DND-41 (cell line): ENCODE measurements at regions not wholly inside any gene's neighbourhood (a gene's known extent, or its start where the extent isn't known, plus 50 kb on each side); places are given as distances from the start of the nearest gene placed in this dataset.

Experiments used
- EZH2 ChIP-seq: IDR thresholded peaks from 3 replicates; pipeline ENCODE4 v1.6.1; 2012; ENCODE audit warnings: borderline replicate concordance, low read depth, mild to moderate bottlenecking, moderate library complexity, low read length, inconsistent platforms; ENCODE audit not compliant: severe bottlenecking
- TF ChIP-seq, protein P1 (sequence below): IDR thresholded peaks from 2 replicates; pipeline ENCODE4 v1.5.1; 2012; ENCODE audit warnings: borderline replicate concordance, low read length, moderate library complexity, mild to moderate bottlenecking; ENCODE audit not compliant: poor library complexity, severe bottlenecking; ENCODE audit errors: extremely low read depth

DNA sequence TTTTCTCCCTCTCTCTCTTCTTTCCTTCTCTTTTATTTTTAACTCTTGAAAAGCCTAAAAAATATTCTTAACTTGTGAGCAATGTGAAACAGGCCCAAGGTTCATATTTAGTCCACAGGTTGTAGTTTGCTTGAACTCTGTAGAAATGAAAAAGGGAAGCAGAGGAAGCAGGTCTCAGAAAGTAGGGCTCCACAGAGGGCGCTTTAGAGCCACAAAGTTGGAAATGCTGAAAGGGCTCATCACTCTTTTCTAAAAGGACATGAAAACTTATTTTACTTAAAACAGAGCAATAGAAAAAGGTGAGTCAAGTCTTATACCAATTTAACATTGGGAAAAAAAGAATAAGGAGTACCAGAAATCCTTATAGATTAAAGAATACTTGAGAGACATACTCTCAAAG is 247.0 kb downstream of the USP25 start:
- TF ChIP-seq, protein P1, sequence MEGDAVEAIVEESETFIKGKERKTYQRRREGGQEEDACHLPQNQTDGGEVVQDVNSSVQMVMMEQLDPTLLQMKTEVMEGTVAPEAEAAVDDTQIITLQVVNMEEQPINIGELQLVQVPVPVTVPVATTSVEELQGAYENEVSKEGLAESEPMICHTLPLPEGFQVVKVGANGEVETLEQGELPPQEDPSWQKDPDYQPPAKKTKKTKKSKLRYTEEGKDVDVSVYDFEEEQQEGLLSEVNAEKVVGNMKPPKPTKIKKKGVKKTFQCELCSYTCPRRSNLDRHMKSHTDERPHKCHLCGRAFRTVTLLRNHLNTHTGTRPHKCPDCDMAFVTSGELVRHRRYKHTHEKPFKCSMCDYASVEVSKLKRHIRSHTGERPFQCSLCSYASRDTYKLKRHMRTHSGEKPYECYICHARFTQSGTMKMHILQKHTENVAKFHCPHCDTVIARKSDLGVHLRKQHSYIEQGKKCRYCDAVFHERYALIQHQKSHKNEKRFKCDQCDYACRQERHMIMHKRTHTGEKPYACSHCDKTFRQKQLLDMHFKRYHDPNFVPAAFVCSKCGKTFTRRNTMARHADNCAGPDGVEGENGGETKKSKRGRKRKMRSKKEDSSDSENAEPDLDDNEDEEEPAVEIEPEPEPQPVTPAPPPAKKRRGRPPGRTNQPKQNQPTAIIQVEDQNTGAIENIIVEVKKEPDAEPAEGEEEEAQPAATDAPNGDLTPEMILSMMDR, result peak; percentile 35
- no peak for TF ChIP-seq EZH2
